ENCODE measurements at regions not wholly inside any gene's neighbourhood (a gene's known extent, or its start where the extent isn't known, plus 50 kb on each side); places are given as distances from the start of the nearest gene placed in this dataset.

GRCh38 chr19:37303591-37304171 lies 67.2 kb upstream of the ZNF527 start:
- Histone ChIP-seq H3K4me3 (ENCODE audit: low read depth, low read length) (peak overlapping the region; percentile 67), H3K27ac (no peak overlapping the region)

GRCh38 chr19:37304190-37304883 lies 66.6 kb upstream of the ZNF527 start:
- Histone ChIP-seq H3K27me3 (ENCODE audit: control insufficient read depth, insufficient read depth, low read length) (no peaks in the 10 kb centered on the region), H3K27ac (no peak overlapping the region), H3K9ac (no peak overlapping the region), H2AFZ (peak overlapping the region; percentile 24), H3K36me3 (ENCODE audit: control insufficient read depth, insufficient read depth, low read length) (no peaks in the 10 kb centered on the region), H3K4me2 (ENCODE audit: low read length) (peak overlapping the region; percentile 58), H3K4me3 (ENCODE audit: low read depth, low read length) (peak overlapping the region; percentile 67), H3K4me1 (no peaks in the 10 kb centered on the region), H3K9me3 (ENCODE audit: control insufficient read depth, low read length) (no peaks in the 10 kb centered on the region), H3K79me2 (no peaks in the 10 kb centered on the region)
- TF ChIP-seq CTCF (IDR thresholded peaks at IDR 0.05) = no peak

More at GRCh38 chr19:37303591-37304171, 67.2 kb upstream of the ZNF527 start:
- no peaks in the 10 kb centered on the region for H3K27me3 ChIP-seq (ENCODE audit: control insufficient read depth, insufficient read depth, low read length)
- H3K36me3 ChIP-seq (ENCODE audit: control insufficient read depth, insufficient read depth, low read length) = no peaks in the 10 kb centered on the region
- H2AFZ ChIP-seq = peak overlapping the region; percentile 24
- no peaks in the 10 kb centered on the region for H3K79me2 ChIP-seq
- no peak for TF ChIP-seq CTCF (IDR thresholded peaks at IDR 0.05)
- H3K4me2 ChIP-seq (ENCODE audit: low read length) = peak overlapping the region; percentile 58
- H3K9me3 ChIP-seq (ENCODE audit: control insufficient read depth, low read length) = no peaks in the 10 kb centered on the region
- no peak overlapping the region for H3K9ac ChIP-seq
- H3K4me1 ChIP-seq = no peaks in the 10 kb centered on the region

GRCh38 chr19:37304884-37305255 lies 66.0 kb upstream of the ZNF527 start:
- no peak overlapping the region for H2AFZ ChIP-seq
- H3K27ac ChIP-seq = no peak overlapping the region
- H3K36me3 ChIP-seq (ENCODE audit: control insufficient read depth, insufficient read depth, low read length) = no peaks in the 10 kb centered on the region
- no peaks in the 10 kb centered on the region for H3K9me3 ChIP-seq (ENCODE audit: control insufficient read depth, low read length)
- H3K9ac ChIP-seq = no peak overlapping the region
- H3K27me3 ChIP-seq (ENCODE audit: control insufficient read depth, insufficient read depth, low read length) = no peaks in the 10 kb centered on the region
- H3K4me1 ChIP-seq = no peaks in the 10 kb centered on the region
- TF ChIP-seq CTCF (IDR thresholded peaks at IDR 0.05) = no peak
- peak overlapping the region; percentile 58 for H3K4me2 ChIP-seq (ENCODE audit: low read length)
- peak overlapping the region; percentile 67 for H3K4me3 ChIP-seq (ENCODE audit: low read depth, low read length)
- H3K79me2 ChIP-seq = no peaks in the 10 kb centered on the region

- no peak overlapping the region for H3K4me3 ChIP-seq (ENCODE audit: low read depth, low read length)
- no peaks in the 10 kb centered on the region for H3K4me1 ChIP-seq
- H3K4me2 ChIP-seq (ENCODE audit: low read length) = no peak overlapping the region
- H3K36me3 ChIP-seq (ENCODE audit: control insufficient read depth, insufficient read depth, low read length) = no peaks in the 10 kb centered on the region
- H3K27ac ChIP-seq = no peak overlapping the region
- TF ChIP-seq CTCF (IDR thresholded peaks at IDR 0.05) = no peak
- H3K9me3 ChIP-seq (ENCODE audit: control insufficient read depth, low read length) = no peaks in the 10 kb centered on the region
- no peaks in the 10 kb centered on the region for H3K27me3 ChIP-seq (ENCODE audit: control insufficient read depth, insufficient read depth, low read length)
- no peak overlapping the region for H3K9ac ChIP-seq
- no peaks in the 10 kb centered on the region for H3K79me2 ChIP-seq
- H2AFZ ChIP-seq = no peak overlapping the region
These were observed 64.4 kb upstream of the ZNF527 start for GRCh38 chr19:37306383-37306963.

All from parathyroid adenoma (tissue), 2 donors.